Effector memory CD4-positive, alpha-beta T cell (primary cell): ENCODE measurements at regions not wholly inside any gene's neighbourhood (a gene's known extent, or its start where the extent isn't known, plus 50 kb on each side); places are given as distances from the start of the nearest gene placed in this dataset.

ENCODE experiments used
- DNase-seq, 3 donors: peaks; one replicate each; pipeline ENCODE4 v3.0.0-alpha.2; 2020
- H3K27ac ChIP-seq: 2 replicates; pipeline ENCODE4 v1.7.0; 2013; ENCODE audit warnings: mild to moderate bottlenecking, low read length, moderate library complexity; ENCODE audit not compliant: insufficient read depth, poor library complexity, severe bottlenecking
- H3K27me3 ChIP-seq: replicated peaks from 2 replicates; pipeline ENCODE4 v1.7.0; 2013; ENCODE audit warnings: mild to moderate bottlenecking, low read length; ENCODE audit not compliant: insufficient read depth, control insufficient read depth, poor library complexity, severe bottlenecking
- H3K36me3 ChIP-seq: 2 replicates; pipeline ENCODE4 v1.7.0; 2013; ENCODE audit warnings: mild to moderate bottlenecking, low read length, moderate library complexity; ENCODE audit not compliant: control insufficient read depth, insufficient read depth
- H3K4me1 ChIP-seq: 2 replicates; pipeline ENCODE4 v1.7.0; 2013; ENCODE audit warnings: low read length, mild to moderate bottlenecking; ENCODE audit not compliant: control insufficient read depth, insufficient read depth, poor library complexity, severe bottlenecking
- H3K4me3 ChIP-seq: 2 replicates; pipeline ENCODE4 v1.7.0; 2013; ENCODE audit warnings: low read length, low read depth, mild to moderate bottlenecking; ENCODE audit not compliant: insufficient read depth, poor library complexity, severe bottlenecking
- H3K9me3 ChIP-seq: 2 replicates; pipeline ENCODE4 v1.7.0; 2013; ENCODE audit warnings: mild to moderate bottlenecking, low read length, moderate library complexity; ENCODE audit not compliant: control insufficient read depth

DNA sequence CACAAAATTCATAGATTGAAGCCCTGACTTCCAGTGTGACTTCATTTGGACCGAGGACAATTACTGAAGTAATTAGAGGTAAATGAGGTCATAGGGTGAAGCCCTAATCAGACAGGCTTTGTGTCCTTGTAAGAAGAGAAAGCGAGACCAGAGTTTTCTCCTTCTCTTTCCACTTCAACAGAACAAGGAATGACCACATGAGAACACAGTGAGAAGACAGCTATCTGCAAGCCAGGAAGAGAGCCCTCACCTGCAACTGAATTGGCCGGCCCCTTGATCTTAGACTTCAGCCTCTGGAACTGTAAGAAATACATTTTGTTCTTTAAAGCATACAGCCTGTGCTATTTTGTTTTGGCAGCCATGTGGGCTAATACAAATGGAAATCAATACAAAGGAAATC, 67.1 kb upstream of the PRKG2 start:
- H3K4me3 ChIP-seq = no peak overlapping the region
- H3K9me3 ChIP-seq = no peaks in the 10 kb centered on the region
- no peaks in the 10 kb centered on the region for H3K36me3 ChIP-seq
- H3K27me3 ChIP-seq = no peaks in the 10 kb centered on the region
- no peak for DNase-seq
- no peak overlapping the region for H3K27ac ChIP-seq
- no peaks in the 10 kb centered on the region for H3K4me1 ChIP-seq

DNA sequence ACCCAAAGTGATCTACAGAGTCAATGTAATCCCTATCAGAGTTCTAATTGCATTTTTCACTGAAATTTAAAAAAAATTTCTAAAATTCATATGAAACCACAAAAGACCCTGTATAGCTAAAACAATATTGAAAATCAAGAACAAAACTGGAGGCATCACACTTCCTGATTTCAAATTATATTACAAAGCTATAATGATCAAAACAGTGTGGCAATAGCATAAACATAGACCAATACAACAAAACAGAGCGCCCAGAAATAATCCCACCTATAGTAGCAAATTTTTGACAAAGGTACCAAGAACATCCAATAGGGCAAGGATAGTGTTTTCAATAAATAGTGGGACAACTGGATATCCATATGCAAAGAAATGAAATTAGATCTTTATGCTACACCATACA, 59.4 kb upstream of the PRKG2 start:
- Histone ChIP-seq H3K36me3 (no peaks in the 10 kb centered on the region), H3K4me3 (no peak overlapping the region), H3K4me1 (no peaks in the 10 kb centered on the region), H3K27me3 (no peaks in the 10 kb centered on the region), H3K9me3 (no peaks in the 10 kb centered on the region), H3K27ac (no peak overlapping the region)
- no peak for DNase-seq

DNA sequence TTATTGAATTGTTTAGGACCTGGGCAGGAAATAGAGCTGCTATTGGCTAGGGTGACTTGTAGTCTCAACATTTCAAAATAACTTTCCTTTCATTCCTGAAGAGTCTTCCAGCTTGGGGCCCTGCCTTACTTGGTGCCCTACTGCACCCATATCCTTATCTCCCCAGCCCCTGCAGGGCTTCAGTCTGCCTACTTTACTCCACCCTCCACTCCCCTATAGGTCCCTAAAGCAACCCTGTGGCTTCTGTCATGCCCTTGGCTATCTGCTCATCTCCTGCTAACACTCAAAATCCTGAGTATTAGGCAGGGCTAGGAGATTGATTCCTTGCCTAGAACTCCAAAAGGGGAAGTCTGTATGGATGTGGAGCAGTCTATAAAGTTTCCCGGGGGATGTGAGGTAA, 57.6 kb upstream of the PRKG2 start:
- Histone ChIP-seq H3K36me3 (no peaks in the 10 kb centered on the region), H3K4me1 (no peaks in the 10 kb centered on the region), H3K9me3 (no peaks in the 10 kb centered on the region), H3K27me3 (no peaks in the 10 kb centered on the region), H3K4me3 (no peak overlapping the region), H3K27ac (no peak overlapping the region)
- DNase-seq = no peak
